GM12874 (cell line): ENCODE measurements at regions not wholly inside any gene's neighbourhood (a gene's known extent, or its start where the extent isn't known, plus 50 kb on each side); places are given as distances from the start of the nearest gene placed in this dataset.

Experiments
- CTCF ChIP-seq: IDR thresholded peaks from 2 replicates; pipeline ENCODE4 v1.5.1; 2011; ENCODE audit warnings: low read depth, mild to moderate bottlenecking, control low read depth, low read length, moderate library complexity; ENCODE audit not compliant: insufficient read depth

DNA sequence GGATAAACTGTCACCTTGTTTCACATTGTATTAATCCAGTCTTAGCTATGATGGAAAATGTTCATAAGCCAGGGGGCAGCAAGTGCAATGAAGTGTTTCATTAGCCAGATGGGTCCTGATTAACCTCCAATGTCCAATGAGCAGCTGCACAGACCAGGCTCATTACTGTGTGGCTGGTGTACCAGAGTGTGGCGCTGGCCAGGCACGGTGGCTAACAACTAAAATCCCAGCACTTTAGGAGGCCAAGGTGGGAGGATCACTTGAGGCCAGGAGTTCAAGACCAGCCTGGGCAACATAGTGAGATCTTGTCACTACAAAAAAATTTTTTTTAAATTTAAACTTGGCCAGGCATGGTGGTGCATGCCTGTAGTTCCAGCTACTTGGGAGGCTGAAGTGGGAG, 201.7 kb upstream of the FOXQ1 start:
- no peak for TF ChIP-seq CTCF

DNA sequence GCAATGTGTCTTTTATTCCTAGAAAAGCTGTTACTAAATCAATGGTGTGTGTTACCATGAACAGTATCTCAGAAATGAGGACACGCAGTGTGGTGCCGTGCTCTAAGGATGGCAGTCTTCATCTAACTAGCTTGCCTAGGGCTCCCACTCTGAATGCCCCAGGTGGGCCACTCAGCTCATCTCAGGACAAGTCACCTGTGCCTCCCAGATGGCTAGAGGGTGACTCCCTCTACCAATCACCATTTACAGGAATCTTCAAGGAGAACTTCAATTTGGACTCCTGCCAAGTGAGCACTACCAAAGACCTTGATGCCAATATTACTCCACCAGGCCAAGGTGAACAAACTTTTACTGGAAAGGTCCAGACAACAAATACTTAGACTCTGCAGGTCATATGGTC, 202.8 kb upstream of the FOXQ1 start:
- no peak for TF ChIP-seq CTCF

GRCh38 chr6:1108198-1108597, 203.7 kb upstream of the FOXQ1 start:
- TF ChIP-seq CTCF = no peak

DNA sequence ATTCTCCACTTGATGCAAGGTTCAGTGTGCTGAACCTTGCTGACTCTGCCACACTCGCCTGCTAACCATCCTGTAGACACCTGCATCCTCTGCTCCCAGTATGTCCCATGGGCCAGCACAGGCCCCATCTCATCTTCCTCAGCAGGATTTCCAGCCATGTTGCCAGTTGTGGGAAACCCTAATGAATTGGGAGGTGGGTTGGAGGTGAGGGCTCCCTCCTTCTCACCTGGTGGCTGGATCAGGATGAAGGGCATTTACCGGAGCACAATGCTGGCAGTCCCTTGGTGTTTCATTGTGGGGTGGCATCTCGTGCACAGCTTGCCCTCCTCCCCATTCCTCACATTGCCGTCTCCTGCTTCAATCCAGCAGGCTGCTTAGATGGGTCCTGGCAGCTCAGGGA, 204.3 kb upstream of the FOXQ1 start:
- TF ChIP-seq CTCF = no peak

GRCh38 chr6:1105833-1106400, 206.0 kb upstream of the FOXQ1 start:
- TF ChIP-seq CTCF = no peak

DNA sequence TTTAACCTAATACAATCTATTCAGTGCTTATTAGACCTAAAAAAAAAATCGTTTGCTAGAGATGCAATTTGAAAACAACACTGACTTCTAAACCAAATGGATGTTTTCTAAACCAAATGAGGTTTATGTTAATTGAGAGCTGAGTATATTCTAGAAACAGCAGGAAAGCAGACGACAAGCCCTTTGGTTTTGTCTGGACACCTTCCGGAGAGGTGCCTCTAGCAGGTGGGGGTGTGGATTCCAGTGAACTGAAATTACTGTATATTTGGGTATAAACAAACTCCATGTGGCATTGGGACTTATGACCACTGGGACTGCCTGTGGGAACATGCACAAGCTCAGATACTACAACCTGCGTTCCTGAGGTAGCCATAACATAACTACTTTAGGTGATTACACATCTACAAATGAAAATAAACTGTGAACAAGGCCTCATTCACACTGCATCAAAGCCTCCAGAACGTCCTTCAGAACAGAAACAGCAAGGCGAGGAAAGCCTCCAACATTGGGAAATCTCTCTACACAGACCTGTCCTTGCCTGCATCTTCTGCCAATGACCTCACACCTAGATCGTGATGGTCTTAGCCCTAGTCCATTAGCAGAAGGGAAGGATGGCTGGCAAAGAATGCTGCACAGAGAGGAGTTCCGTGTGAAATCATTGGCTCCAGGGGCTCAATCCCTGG, 206.8 kb upstream of the FOXQ1 start:
- TF ChIP-seq CTCF = no peak

DNA sequence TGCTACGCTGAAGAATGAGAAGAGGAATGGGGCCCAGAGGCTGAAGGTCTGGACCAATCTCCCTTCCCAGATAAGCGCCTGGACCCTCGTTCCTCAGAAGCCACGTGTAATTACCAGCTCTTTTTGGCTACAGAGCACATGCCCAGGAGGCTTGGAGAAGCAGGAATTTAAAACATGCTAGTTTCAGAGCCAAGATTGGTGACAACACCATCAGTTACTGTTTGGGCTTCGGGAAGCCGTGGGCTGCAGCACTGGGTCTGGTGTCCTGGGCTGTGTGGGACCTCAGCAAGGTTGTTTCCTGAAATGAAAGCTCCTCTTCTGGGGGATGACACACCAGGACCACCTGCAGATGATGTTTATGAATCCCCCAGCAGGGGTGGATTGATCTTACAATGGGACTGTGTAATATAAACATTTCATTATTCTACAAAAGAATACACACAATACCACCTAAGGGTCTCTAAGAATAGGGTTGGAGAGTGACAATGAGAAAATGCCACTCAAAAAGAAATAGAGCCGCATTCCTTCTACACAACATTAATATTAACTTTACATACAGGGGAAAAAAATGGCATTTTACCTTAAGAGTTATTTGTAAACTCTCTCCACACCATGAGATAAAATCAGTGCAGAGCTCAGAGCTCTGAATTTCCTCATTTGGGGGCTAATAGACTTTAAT, 207.8 kb upstream of the FOXQ1 start:
- TF ChIP-seq CTCF = no peak
